ENCODE measurements at regions not wholly inside any gene's neighbourhood (a gene's known extent, or its start where the extent isn't known, plus 50 kb on each side); places are given as distances from the start of the nearest gene placed in this dataset.
"Not testable (repeated sequence)": the region's sequence is repeated elsewhere in the genome, so short reads cannot be mapped to it uniquely, and the experiment has no call there.

DNA sequence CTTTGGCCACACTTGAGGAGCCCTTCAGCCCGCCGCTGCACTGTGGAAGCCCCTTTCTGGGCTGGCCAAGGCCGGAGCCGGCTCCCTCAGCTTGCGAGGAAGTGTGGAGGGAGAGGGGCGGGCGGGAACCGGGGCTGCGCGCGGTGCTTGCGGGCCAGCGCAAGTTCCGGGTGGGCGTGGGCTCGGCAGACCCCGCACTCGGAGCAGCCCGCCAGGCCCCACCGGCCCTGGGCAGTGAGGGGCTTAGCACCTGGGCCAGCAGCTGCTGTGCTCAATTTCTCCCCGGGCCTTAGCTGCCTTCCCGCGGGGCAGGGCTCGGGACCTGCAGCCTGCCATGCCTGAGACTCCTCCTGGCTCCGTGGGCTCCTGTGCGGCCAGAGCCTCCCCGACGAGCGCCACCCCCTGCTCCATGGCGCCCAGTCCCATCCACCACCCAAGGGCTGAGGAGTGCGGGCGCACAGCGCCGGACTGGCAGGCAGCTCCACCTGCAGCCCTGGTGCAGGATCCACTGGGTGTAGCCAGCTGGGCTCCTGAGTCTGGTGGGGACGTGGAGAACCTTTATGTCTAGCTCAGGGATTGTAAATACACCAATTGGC, 129.2 kb downstream of the MRPL14 start:
- not testable (repeated sequence) for DNase-seq

DNA sequence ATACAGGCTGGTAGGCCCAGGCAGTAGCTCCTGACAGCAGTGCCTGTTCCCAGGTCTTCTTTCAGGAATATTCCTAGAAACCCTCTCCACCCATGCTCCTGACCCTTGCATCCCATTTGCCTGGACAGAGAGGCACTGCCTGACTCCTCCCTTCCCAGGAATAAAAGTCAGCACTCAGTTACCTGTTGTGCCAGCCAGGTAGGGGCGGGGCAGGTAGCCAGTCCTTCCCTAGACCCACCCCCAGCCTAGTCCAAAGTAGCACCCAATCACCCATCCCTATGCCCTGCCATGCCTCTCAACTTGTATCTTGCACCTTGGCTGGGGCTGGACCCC, 129.9 kb downstream of the MRPL14 start:
- DNase-seq = no peak

DNA sequence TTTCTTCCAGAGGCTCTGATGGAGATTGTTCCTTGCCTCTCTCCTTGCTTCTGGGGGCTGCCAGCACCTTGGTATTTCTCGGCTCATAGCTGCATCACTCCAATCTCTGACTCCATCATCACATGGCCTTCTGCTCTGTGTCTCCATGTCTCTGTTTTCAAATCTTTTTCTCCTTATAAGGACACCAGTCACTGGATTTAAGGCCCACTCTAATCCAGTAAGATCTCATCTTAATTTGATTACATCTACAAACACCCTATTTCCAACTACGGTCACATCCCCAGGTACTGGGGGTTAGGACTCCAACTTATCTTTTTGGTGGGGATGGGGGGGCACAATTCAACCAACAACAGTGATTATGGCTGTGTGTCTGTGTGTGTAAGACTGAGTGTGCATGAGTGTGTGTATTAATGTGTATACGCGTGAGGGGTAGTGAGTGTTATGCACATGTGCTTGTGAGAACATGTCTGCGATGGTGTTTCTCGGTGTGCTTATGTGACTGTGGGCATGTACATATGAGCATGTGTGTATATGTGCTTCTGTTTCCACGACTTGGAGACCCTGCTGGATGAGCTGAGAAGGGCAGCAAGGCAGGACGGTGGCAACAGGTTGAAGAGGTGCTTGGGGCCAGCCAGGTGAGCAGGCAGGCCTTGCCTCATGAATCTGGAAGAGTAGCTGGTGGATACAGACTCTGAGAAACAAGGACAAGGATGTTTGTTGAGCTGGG, 130.5 kb downstream of the MRPL14 start:
- no peak for DNase-seq

DNA sequence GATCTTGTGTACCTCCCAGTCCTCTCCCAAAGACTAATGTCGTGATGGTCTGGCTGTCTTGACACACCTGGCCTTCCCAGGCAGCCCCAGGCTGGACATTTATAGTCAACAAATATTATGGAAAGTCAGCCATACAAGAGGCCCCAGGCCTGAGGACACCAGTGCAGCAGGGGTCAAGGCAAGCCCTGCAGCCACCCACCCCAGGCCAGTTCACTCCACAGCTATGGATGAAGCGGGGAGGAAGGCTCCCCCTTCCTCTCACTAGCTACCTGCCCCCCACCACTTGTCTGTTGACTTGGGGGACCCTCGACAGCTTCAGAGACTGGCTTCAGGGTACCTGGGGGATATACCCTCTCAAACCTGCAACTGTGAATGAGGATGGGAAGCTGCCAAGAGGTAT, 132.1 kb downstream of the MRPL14 start:
- DNase-seq = no peak

DNA sequence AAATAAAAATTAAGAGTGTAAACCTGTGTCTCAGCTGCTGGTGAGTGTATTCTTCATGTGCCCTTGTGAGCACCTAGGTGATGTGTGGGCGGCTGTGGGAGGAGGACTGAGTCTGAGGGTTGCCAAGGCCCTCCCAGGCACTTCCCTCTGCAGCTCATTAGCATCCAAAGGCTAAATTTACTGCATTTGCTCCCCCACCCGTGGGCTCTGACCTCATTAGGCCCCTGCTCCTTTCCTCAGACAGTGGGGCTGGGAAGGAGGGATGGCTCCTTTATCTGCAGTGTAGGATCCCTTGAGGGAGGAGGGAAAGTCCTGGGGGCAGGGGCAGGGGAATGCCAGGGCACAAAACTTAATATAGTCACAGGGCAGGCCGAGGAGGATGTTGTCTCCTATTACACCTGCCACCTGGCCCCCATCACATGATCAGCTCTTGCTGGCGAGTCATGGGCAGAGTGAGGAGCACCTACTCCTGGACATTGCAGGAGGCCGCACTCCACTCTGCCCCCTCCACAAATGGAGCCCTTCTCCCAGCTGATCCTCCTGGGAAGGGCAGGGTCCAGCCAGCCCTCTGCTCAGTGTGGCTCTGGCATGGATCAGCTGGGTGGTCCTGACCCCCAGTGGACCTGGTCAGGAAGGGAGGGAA, 133.2 kb downstream of the MRPL14 start:
- DNase-seq = no peak

DNA sequence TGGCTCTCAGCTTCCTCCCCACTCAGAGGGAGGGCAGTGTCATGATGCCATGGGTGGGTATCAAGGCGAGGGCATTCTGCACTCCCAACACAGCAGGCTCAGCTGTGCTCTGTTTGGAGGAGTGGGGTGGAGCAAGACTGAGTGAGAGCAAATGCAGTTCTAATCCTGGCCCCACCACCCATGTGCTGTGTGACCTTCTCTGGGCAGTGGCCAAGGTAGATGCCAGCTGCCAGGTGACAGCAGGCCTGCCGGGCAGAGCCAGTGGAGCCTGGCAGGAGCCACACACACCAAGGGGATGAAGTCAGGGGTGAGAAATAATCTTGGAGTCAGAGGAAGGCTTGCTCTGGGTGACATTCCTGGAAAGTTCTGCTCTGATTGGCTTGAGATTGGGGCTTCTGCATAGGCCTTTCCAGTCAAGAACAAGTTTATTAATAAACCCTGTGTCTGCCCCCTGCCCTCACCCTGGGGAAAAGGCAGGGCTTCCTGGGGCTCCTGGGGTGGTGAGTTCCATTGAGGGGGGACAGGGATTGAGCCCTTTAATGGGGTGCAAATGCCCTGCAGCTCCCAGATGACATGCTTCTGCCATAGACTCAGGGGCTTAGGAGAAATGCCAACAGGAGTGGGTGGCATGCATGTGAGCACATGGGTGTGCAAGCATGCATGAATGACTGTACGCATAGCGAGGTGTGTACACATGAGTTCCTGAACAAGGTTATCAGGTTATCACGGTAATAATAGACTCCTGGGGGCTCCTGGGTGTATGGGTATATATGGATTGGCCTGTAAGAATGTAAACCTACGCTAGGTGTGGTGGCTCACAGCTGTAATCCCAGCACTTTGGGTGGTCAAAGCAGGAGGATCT, 134.2 kb downstream of the MRPL14 start:
- DNase-seq = no peak

DNA sequence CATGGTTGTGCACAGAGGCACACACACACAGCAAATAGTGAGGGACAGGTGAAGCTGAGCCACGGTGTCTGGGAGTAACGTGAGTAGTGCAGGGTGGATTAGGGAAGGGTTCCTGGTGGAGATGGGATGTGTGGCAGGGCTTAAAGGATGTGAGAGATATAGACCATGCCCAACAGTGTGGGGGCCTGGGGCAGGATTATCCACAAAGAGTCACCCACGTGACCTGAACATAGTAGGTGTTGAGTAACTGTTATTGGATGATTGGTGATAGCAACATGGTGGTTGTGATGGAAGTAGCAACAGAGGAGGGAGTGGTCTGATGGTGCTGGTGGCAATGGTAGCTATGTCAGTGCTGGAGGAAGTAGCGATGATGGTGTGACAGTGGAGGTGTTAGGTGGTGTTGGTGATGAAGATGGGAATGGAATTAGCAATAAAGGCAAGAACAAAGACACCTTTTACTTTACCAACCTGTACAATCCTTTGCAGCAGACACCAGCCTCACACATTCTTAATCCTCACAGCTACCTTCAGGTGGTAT, 135.1 kb downstream of the MRPL14 start:
- DNase-seq = no peak

DNA sequence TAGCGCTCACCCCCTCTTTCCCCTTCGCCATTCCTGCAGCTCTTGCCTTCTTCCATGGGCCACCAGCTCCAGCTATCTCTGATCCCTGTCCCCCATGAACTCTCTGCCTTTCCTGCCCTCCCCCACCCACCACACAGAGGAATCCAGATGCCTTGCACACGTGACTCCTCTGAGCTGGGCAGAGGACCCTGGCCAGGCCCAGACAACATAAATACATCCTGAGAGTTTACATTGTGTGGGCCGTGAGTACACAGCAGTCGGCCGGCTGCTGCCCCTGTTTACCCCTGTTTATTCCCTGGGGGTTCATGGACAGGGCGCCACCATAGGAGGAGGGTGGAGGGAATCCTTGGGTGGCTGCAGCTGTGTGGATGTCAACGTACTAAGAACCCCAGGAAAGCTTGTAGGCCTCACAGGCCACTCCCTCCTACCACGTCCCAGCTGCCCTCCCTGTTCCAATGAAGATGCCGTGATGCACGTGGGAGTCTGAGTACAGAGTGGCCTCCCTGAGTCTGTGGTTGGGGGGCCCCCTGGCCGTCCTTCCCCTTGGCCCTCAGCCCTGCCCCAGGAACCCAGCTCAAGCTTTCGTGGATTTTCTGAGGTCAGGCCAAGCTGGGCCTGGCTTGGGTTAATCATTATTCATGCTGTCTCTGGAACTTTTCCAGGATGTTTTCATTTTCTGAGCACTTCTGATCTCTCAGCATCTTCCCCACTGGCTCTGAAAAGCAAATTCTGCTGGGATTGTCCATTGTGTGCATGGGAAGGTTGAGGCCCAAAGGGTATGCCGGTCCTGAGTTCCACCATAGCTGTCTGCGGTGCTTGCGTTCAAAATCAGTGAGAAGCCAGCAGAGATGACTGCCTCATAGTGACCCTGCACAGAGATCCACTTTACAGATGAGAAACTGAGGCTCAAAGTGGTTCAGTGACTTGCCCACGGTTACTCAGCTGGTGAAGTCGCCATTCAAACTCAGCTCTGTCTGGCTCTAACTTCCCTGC, 136.3 kb downstream of the MRPL14 start:
- no peak for DNase-seq

DNA sequence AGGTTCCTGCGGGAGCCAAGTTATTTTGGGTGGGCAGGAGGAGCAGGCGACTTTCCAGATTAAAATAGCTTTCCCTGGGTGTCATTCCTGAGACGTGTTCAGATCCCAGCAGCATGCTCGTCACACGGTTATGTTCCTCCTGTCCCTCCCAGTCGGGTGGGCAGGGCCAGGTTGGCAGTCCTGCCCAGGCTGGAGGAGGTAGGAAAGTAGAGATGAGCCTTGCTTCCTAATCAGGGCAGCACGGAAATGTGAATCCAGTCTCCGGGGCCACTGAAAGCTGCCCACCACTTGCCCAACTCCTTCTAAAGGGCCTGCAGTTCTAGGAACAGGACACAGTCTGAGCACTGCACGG, 137.0 kb downstream of the MRPL14 start:
- no peak for DNase-seq

DNA sequence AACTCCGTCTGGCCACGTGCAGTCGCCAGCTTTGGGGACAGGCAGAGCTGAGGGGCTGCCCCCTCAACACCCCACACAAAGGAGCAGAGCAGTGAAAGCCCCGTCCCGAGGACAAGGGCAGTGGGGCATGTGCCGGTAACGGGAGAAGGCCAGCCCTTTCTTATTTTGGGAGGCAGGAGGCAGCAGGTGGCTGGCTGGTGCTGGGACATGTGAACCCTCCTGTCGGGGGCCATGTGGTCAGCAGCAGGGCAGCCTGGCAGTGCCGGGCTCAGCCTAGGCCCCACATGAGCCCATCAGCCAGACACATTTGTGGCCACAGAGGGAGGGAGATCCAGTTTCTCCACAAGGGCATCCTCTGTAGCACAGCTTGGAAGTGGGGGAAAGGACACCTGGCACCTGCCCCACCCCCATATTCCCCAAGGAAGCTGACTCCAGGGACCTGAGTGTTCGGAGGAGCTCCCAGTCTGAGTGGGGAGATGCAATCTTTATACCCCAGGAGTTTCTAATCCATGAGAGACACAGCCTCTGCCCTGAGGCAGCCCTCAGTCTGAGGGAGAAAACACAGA, 137.6 kb downstream of the MRPL14 start:
- no peak for DNase-seq

DNA sequence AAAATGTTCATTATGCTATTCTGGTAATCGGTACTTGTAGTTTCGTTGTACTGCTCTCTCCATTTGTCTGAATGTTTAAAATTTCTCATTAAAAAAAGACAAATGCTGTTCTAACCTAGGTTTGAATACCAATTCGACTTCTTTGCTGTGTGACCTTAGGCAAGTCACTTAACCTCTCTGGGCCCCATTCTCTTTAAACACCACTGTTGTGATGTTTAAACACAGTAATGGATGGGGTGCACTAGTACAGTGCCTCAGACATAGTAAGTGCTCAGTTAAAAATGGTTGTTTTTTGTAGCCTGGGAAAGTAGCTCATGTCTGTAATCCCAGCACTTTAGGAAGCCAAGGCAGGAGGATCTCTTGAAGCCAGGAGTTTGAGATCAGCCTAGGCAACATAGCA, 138.5 kb downstream of the MRPL14 start:
- DNase-seq = no peak

DNA sequence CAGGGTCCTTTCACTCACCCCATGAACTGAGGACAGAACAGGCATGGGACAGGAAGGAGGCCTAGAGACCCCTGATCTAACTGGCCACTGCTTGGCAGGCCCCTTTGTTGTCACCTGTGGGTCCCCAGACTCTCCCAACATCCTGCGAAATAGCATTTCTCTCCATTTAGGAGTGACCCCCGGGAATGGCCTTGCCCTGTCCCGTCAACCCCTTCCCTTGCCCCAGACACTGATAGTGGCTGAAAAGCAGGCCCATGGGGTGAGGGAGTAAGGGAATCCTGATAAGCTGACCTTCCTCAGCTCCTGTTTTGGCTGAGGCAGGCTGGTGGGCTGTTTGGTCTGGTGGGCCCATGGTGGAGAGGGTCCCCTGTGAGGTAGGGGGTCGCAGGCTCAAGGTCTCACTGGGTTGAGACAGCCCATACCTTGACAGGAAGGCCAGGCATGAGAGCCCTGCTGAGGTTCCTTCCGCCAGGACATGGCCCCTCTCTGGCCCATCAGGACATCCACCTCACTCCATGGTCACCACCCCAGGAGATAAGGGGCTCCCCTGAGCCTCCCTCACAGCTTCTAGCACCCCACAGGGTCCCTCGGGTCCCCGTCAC, 139.3 kb downstream of the MRPL14 start:
- no peak for DNase-seq

DNA sequence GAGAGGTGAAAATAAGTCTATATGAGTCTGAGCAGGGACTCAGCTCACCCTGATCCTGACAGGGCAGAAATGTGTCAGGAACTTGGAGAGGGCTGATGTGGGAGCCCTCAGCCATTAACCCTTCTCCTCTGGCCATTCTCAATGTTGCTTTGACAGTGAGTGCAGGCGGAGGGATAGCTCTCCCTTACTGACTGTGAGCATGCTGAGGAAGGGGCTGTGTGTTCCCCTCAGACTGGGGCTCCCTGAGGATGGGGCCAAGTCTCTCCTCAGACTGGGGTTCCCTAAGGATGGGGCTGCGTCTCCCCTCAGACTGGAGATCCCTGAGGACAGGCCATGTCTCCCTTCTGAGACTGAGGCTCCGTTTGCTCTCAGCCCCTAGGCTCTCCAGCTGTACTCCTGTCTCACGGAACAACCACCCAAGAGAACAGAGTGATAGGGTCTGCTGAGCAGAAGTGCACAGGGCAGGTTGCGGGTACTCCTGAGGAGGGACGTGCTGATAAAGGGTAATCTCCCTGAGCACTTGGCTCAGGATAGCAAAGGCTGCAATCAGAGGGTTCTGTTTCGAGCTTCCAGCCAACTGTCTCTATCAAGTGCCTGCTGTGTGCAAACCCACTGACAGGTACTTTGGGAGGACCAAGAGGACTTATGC, 141.0 kb downstream of the MRPL14 start:
- DNase-seq = no peak

DNA sequence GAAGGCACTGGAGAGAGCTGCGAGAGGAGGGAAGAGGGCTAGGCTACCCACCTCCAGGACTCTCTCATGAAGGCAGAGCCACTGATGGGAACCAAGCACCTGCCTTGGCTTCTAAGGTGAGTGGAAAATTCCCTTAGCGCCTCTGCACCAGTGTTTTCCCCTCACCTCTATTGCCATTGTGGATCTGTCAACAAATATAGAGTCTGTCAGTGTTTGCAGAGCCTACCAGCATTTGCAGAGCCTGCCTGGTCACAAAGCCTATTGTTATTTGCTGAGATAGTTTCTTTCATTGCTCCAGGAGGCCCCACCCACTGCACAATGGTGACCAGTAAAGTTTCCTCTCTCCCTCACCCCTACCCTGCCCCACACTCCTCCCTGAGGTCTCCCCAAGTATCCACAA, 141.9 kb downstream of the MRPL14 start:
- no peak for DNase-seq

DNA sequence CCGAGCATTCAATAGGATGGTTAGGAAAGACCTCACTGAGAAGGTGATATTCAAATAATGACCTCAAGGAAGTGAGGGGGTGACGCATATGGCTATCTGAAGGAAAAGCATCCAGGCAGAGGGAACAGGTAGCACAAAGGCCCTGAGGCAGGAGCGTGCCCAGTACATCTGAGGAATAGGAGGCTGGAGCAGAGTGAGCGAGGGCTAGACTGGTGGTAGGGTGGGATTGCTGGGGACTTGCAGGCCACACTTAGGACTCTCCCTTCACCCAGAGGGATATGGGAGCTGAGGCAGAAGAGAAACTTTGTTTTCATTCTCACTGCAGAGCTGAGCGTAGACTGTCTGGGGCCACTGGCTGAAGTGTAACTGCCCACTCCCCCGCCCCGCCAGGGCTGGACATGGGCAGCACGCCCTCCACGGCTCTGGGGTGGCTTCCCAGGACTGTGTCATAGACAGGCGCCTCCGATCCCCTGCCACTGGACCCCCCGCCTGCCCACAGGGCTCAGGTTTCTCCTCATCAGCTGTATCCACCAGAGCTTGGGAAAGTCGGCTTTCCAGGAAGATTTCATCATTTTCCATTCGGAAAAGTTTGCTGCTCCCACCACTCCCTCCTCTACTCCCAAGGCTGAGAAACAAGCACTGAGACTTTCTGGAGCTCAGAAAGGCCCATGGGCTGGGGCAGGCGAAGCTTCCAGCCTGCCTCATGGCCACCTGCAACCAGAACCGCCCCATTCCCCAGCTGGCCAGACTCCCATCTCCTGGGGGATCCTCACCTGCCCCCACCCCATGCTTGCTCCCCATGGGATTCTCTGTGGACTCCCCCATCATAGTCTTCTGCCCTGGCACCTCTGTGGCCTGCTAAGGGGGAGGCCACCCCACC, 142.6 kb downstream of the MRPL14 start:
- no peak for DNase-seq

DNA sequence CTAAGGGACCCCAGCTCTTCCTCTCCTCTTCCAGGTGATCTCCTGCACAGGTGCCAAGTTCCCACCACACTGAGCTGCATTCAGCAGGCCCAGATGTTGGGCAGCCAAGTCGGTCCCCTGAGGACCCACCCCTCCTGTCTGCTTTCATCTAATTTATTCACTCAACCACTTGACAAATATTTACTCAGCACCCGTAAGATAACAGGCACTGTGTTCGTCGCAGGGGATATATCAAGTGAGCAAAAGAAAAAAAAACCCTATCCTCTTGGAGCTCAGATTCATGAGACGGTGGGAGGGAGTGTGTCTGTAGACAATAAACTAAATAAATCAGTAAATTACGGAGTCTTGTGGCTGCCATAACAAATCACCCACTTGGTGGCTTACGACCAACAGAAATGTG, 143.6 kb downstream of the MRPL14 start:
- DNase-seq = no peak

DNA sequence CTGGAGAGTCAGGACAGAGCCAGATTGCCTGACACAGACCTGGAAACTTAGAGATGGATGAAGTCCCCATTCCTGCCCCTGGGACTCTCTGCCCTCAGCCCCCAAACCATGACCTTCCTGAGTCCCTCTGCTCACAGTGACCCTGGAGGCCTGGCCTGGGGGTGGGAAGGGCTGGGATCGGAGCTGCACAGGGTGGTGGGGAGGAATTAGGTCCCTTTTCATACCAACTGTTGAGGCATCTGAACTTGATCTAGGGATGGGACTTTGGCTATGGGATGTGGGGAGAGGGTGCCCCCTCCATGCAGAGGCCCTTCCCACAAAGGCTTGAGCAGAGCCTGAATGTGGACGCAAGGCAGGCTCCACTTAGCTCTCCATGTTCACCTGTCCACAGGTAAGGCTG, 144.1 kb downstream of the MRPL14 start:
- no peak for DNase-seq

DNA sequence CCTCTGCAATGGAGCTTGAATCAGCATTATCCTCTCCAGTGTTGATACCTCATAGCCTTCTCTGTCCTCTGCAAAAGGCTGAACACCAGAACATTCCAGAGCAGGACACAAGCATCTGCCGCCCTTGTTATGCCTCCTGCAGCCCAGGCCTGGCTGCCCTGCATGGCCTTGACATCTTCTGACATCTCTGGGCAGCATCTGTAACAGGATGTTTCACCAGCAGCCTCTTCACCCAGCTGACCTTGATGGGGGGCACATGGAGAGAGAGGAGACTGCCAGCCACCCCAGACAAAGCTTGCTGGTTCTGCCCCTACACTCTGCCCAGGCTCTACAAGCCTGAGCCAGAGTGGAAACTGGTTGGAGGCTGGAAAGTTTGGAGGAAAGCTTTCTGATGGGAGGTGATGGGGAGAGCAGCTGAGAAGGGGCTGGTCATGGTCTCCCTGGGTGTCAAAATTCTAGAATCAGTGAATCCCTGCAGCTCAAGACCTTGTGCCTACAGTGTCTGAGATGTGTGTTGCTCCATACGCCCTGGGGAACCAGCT, 145.1 kb downstream of the MRPL14 start:
- DNase-seq = no peak

DNA sequence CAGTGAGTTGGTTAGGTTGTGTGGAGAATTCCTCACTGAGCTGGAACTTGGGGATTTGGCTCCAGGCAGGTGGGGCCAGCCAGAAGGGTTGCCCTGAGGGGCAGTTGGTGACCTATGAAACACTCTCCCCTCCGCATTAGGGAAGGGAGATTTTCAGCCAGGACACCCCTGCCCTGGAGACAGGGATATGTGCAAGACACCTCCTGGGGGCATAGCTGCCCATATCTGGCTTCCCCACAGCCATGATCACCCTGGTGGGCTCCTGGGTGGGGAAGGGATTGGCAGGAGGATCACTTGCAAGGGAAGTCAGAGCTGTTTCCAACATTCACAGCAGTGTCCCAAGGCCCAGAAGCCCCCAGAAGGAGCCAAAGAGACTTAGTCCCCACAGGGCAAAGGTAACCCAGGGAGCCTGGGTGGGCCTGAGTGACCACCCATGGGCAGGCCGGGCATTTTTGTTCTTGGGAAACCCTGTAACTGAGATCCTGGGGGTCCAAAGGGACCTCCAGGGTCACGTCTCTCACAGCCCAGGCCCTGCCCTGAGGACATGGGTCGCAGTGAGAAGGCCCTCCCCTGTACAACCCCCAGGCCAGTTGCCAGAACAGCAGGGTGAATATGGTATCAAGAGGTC, 145.8 kb downstream of the MRPL14 start:
- no peak for DNase-seq

Measured in GOT3 (cell line).